Fibroblast of pulmonary artery (primary cell): ENCODE measurements at regions not wholly inside any gene's neighbourhood (a gene's known extent, or its start where the extent isn't known, plus 50 kb on each side); places are given as distances from the start of the nearest gene placed in this dataset.
"Not testable (repeated sequence)": the region's sequence is repeated elsewhere in the genome, so short reads cannot be mapped to it uniquely, and the experiment has no call there.

Source experiments
- DNase-seq: peaks from one replicate; pipeline ENCODE4 v3.0.0-alpha.2; 2010; ENCODE audit warnings: low read depth
- H3K4me3 ChIP-seq: replicated peaks from 2 replicates; pipeline ENCODE4 v1.5.1; 2011; ENCODE audit warnings: low read depth, mild to moderate bottlenecking, control low read depth, low read length, moderate library complexity
- TF ChIP-seq, protein P1 (sequence below): IDR thresholded peaks from 2 replicates; pipeline ENCODE4 v1.5.1; 2011; ENCODE audit warnings: mild to moderate bottlenecking, control low read depth, low read length, inconsistent platforms; ENCODE audit errors: missing control alignments

DNA sequence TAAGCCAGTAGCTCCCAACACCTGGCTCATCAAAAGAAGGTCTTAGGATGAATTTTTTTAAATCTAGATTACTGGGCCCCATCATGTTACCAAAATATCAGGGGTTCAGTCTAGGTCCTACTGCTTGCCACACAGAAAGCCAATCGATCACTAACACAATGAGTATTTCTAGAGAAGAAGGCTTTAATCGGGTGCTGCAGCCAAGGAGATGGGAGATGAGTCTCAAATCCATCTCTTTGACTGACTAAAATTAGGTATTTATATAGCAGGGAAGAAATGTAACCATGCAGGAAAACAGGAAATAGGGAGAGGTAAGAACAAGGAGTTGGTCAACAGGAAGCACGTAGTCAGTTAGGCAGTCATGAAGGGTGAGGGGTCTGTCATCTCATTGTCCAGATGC lies 288.2 kb downstream of the CEP170 start:
- no peak overlapping the region for H3K4me3 ChIP-seq
- TF ChIP-seq, protein P1, sequence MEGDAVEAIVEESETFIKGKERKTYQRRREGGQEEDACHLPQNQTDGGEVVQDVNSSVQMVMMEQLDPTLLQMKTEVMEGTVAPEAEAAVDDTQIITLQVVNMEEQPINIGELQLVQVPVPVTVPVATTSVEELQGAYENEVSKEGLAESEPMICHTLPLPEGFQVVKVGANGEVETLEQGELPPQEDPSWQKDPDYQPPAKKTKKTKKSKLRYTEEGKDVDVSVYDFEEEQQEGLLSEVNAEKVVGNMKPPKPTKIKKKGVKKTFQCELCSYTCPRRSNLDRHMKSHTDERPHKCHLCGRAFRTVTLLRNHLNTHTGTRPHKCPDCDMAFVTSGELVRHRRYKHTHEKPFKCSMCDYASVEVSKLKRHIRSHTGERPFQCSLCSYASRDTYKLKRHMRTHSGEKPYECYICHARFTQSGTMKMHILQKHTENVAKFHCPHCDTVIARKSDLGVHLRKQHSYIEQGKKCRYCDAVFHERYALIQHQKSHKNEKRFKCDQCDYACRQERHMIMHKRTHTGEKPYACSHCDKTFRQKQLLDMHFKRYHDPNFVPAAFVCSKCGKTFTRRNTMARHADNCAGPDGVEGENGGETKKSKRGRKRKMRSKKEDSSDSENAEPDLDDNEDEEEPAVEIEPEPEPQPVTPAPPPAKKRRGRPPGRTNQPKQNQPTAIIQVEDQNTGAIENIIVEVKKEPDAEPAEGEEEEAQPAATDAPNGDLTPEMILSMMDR = no peak
- DNase-seq = no peak

DNA sequence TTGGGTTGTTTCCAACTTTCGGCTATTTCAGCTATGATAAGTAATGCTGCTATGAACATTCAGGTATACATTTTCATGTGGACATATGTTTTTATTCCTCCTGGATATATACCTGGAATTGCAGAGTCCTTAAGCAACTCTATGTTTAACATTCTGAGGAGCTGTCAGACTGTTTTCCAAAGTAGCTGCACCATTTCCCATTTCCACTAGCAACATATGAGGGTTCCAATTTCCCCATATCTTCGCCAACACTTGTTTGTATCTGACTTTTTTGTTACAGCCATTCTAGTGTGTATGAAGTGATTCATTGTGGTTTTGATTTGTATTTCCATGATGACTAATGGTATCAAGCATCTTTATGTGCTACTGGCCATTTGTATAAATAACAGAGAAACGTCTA lies 295.7 kb downstream of the CEP170 start:
- not testable (repeated sequence) for DNase-seq, H3K4me3 ChIP-seq

- not testable (repeated sequence) for DNase-seq, H3K4me3 ChIP-seq
Measured at GRCh38 chr1:242954945-242955344, 300.1 kb downstream of the CEP170 start.

DNA sequence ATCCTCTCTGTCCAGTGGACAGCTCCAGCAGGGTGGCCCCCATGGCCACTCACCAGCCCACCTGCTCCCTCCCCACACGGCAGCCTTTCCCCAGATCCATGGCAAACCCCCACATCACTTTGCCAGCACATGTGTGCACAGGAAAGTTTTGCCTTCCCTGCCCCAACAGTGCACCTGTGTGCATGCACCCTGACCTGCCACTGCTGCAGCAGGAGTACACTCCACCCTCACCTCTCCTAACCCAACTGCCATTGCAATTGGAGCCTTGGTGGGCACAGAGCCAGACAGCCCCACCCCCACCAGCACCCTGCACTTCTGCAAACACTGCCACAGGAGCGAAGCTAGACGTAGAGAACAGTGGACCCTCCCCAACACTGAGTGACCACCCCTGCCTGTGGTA lies 308.9 kb downstream of the CEP170 start:
- TF ChIP-seq, protein P1 = no peak
- H3K4me3 ChIP-seq = no peak overlapping the region
- DNase-seq = no peak

DNA sequence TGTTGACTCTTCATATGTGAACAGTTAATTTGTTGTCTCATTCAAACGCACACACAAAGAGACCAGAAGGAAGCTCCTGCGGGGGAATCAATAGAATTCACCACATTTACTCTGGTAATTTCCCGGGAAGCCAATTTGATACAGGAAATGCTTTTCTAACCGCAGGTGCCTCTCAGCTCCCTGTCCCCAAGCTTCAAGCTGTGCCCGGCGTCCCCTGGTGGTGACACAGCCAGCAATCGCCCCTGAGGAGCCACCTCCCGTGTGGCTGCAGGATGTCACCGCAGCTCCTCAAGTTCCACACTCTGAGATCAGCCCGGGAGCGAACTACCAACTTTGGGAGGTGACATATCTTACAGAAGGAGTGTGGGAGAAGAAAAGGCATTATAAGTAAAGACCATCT lies 318.4 kb downstream of the CEP170 start:
- not testable (repeated sequence) for DNase-seq, H3K4me3 ChIP-seq

DNA sequence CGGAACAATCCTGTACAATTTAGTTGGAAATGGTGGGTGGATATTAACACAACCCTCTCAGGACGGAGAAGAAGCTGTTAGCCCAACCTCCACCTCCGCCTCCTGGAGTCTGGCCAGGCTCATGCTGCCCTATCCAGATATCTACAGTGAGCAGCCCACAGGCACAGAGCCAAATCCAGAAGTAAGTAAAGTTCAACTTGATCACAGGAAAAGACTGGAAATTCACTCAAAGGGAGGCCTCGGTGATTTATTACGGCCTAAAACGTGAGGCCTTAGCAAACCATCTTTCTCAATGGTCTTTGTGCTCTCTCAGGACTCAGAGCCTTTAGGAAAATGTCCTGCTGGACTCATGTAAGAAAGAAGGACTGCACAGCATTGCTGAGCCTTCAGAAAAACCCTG lies 330.4 kb downstream of the CEP170 start:
- DNase-seq, H3K4me3 ChIP-seq: not testable (repeated sequence)

DNA sequence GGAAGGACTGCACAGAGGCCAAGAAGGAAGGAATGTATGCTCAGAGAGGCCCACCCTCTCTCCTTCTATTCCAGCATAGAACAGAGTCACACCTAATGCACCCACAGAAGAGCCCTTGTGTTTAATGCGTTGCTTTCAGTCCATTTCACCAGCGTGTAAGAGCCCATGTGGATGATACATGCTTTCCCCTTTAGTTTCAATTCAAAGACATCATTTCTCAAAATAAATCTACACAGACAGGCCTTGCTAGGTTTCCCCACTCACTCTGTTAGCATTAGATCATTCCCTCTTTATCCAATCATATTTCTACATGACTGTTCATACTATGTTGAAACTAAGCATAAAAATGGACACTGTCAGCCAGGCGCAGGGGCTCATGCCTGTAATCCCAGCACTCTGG lies 331.5 kb downstream of the CEP170 start:
- H3K4me3 ChIP-seq, DNase-seq: not testable (repeated sequence)

- not testable (repeated sequence) for DNase-seq
Measured at GRCh38 chr1:242914729-242915128, 340.4 kb downstream of the CEP170 start.

GRCh38 chr1:242912855-242913254 lies 342.2 kb downstream of the CEP170 start:
- not testable (repeated sequence) for H3K4me3 ChIP-seq, DNase-seq

More at GRCh38 chr1:242914729-242915128, 340.4 kb downstream of the CEP170 start:
- H3K4me3 ChIP-seq = not testable (repeated sequence)

- not testable (repeated sequence) for DNase-seq, H3K4me3 ChIP-seq
Measured at GRCh38 chr1:242900558-242900957, 354.5 kb downstream of the CEP170 start.

DNA sequence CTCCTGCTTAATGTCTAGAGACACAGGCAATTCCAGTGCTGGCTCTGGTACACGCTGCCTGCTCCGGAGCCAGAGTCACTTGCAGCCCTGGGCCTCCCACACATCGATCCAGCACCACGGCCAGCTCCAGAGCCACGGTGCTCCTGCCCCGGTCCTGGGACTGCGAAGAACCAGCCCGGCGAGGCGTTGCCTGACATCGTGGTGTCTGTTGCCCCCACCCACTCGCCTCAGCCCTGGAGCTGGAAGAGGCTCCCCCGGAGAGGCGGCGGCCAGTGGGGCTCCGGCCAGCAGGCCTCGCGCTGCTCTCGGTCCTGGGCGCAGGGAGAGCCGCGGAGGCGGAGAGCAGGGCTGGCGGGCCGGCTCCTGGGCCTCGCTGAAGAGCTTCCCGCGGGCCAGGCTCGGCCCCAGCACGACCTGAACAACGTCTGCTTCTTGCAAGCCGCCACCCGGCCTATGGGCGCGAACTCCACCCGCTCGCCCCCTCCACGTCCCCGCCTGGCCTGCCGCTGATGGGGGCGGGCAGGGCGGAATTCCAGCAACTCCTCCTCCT lies 364.8 kb downstream of the CEP170 start:
- no peak overlapping the region for H3K4me3 ChIP-seq
- DNase-seq = no peak

More for the DNA sequence above, 364.8 kb downstream of the CEP170 start:
- TF ChIP-seq, protein P1 = no peak
